SK-N-SH (cell line): ENCODE measurements at regions not wholly inside any gene's neighbourhood (a gene's known extent, or its start where the extent isn't known, plus 50 kb on each side); places are given as distances from the start of the nearest gene placed in this dataset.

Experiments
- CTCF ChIP-seq: fragments of 200-600 bp; sonication (generic); IDR thresholded peaks from 2 replicates; pipeline ENCODE4 v1.6.1; 2017; ENCODE audit warnings: antibody characterized with exemption, mild to moderate bottlenecking, moderate library complexity
- FOXM1 ChIP-seq: IDR thresholded peaks from 2 replicates; pipeline ENCODE4 v1.4.0; 2012; ENCODE audit warnings: low read depth, mild to moderate bottlenecking
- GABPA ChIP-seq: IDR thresholded peaks from 2 replicates; pipeline ENCODE4 v1.4.0; 2012; ENCODE audit warnings: low read depth, mild to moderate bottlenecking
- GATA2 ChIP-seq: sonication (generic); formaldehyde crosslinking; IDR thresholded peaks from 2 replicates; pipeline ENCODE4 v1.5.0; 2020; ENCODE audit warnings: mild to moderate bottlenecking, missing genetic modification reagents
- MAX ChIP-seq: IDR thresholded peaks from 2 replicates; pipeline ENCODE4 v1.4.0; 2012; ENCODE audit warnings: low read depth
- MXI1 ChIP-seq: IDR thresholded peaks from 2 replicates; pipeline ENCODE4 v1.6.1; 2012; ENCODE audit warnings: mild to moderate bottlenecking, low read depth, low read length, improper control_type of control experiment
- RXRA ChIP-seq: IDR thresholded peaks from 2 replicates; pipeline ENCODE4 v1.4.0; 2012; ENCODE audit warnings: low read depth, mild to moderate bottlenecking, borderline replicate concordance
- SIN3A ChIP-seq: IDR thresholded peaks from 2 replicates; pipeline ENCODE4 v1.6.1; 2012; ENCODE audit warnings: low read depth, mild to moderate bottlenecking, low read length, moderate library complexity, borderline replicate concordance
- SMC3 ChIP-seq: IDR thresholded peaks from 2 replicates; pipeline ENCODE4 v1.6.1; 2012; ENCODE audit warnings: low read depth, low read length, improper control_type of control experiment
- YY1 ChIP-seq: IDR thresholded peaks from 2 replicates; pipeline ENCODE4 v1.4.0; 2012; ENCODE audit warnings: low read depth, mild to moderate bottlenecking
- TF ChIP-seq, protein P1 (sequence below): IDR thresholded peaks from 2 replicates; pipeline ENCODE4 v1.6.1; 2012; ENCODE audit warnings: mild to moderate bottlenecking, low read depth, low read length, moderate library complexity

DNA sequence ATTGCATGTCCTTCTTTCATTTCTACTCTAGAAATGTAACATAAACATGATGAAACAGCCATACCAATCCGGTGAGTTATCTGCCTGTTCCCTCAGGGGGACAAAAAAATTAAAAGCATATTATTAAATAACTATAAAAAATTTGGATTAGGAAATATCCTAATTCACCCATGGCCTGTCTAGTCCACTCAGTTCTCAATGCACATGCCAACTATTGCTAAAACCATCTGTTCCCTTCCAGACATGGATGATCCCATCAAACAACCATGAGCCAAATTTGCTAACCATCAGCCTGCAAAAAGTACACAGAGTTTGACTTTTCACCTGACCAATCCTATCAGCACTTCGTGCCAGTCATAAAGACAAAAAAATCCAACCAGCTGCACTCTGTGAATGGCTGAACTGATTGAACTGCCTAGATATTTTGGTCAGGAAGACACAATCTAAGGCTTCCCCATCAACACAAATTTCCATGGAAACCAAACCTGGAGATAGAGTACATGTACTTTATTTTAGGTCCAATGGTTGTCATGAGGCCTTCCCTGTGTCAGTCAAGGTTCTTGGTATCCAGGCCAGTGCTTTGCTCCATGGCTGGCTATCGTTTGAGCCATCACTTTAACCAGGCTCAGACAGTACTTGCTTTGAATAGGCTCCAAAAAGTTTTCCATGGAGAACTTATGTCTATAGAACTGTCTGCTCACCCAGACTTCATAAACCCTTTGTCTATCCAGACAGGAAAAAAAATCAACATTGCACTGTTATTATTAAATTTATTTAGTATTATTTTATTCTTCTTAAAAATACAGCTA lies 570.8 kb downstream of the LTN1 start:
- TF ChIP-seq MXI1 (no peak), CTCF (no peak), FOXM1 (no peak), SIN3A (no peak), GATA2 (CRISPR knock-in tag) (no peak), GABPA (no peak), SMC3 (no peak), YY1 (no peak), RXRA (no peak), MAX (no peak)
- TF ChIP-seq, protein P1, sequence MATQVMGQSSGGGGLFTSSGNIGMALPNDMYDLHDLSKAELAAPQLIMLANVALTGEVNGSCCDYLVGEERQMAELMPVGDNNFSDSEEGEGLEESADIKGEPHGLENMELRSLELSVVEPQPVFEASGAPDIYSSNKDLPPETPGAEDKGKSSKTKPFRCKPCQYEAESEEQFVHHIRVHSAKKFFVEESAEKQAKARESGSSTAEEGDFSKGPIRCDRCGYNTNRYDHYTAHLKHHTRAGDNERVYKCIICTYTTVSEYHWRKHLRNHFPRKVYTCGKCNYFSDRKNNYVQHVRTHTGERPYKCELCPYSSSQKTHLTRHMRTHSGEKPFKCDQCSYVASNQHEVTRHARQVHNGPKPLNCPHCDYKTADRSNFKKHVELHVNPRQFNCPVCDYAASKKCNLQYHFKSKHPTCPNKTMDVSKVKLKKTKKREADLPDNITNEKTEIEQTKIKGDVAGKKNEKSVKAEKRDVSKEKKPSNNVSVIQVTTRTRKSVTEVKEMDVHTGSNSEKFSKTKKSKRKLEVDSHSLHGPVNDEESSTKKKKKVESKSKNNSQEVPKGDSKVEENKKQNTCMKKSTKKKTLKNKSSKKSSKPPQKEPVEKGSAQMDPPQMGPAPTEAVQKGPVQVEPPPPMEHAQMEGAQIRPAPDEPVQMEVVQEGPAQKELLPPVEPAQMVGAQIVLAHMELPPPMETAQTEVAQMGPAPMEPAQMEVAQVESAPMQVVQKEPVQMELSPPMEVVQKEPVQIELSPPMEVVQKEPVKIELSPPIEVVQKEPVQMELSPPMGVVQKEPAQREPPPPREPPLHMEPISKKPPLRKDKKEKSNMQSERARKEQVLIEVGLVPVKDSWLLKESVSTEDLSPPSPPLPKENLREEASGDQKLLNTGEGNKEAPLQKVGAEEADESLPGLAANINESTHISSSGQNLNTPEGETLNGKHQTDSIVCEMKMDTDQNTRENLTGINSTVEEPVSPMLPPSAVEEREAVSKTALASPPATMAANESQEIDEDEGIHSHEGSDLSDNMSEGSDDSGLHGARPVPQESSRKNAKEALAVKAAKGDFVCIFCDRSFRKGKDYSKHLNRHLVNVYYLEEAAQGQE, result no peak
